ENCODE measurements at regions not wholly inside any gene's neighbourhood (a gene's known extent, or its start where the extent isn't known, plus 50 kb on each side); places are given as distances from the start of the nearest gene placed in this dataset.

DNA sequence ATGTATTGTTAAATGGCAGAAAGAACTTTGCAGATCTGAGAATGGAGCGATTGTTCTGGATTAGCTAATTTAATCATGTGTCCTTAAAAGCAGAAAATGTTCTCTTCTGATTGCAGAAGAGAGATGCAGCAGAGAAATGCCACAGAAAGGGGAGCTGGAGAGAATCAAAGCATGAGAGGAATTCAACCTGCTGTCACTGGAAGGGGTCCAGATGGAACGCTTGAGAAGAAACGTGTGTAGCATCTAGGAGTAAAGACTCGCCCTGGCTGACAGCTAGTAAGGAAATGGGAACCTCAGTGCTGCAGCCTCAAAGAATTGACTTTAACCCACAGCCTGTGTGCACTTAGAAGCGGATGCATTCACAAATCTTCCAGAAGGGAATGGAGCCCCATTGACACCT, 502.8 kb downstream of the KLF12 start:
- no peaks in the 10 kb centered on the region for H3K36me3 ChIP-seq
- H3K9me3 ChIP-seq: no peaks in the 10 kb centered on the region
- DNase-seq (no peak), ATAC-seq (no peak)
- no peaks in the 10 kb centered on the region for H3K27me3 ChIP-seq
- TF ChIP-seq, protein P1, sequence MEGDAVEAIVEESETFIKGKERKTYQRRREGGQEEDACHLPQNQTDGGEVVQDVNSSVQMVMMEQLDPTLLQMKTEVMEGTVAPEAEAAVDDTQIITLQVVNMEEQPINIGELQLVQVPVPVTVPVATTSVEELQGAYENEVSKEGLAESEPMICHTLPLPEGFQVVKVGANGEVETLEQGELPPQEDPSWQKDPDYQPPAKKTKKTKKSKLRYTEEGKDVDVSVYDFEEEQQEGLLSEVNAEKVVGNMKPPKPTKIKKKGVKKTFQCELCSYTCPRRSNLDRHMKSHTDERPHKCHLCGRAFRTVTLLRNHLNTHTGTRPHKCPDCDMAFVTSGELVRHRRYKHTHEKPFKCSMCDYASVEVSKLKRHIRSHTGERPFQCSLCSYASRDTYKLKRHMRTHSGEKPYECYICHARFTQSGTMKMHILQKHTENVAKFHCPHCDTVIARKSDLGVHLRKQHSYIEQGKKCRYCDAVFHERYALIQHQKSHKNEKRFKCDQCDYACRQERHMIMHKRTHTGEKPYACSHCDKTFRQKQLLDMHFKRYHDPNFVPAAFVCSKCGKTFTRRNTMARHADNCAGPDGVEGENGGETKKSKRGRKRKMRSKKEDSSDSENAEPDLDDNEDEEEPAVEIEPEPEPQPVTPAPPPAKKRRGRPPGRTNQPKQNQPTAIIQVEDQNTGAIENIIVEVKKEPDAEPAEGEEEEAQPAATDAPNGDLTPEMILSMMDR (IDR thresholded peaks at IDR 0.05): no peak
- no peak overlapping the region for H3K4me3 ChIP-seq
- no peak overlapping the region for H3K27ac ChIP-seq
- intact Hi-C loops (cut with DNase I): no loop called here
- no peaks in the 10 kb centered on the region for H3K4me1 ChIP-seq

DNA sequence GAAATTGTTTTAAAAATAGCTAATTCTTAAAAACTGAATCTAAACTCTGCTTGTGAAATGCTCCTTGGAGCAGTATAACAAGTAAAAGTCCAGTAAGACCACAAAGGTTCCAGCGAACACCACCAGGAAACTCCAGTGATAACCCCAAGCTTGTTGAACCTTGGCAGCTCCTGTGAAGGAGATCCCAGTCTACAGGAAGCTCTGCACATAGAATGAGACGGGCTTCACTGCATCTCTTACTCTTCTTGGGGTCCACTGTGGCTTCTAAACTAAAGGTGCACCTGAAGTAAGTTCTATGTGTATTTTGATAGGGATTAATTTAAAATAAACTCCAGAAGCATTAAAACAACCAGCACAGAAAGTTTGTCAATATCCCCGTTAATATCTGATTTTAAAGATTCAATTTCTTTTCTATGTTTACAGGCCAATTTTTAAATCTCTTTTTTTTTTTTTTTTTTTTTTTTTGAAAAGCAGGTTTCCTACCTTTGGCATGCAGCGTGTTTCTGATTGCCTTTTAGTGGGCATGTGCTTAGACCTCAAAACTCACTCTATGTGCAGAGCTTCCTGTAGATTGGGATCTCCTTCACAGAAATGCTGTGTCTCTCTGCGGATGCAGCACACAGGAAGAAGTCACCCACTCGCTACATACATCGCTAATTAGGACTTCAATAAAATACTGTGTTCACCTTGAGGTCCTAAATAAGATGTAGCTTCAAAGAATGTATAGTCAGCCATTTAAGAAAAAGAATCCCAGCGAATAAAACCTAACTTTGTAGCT, 508.5 kb downstream of the KLF12 start:
- intact Hi-C loops (cut with DNase I): no loop called here
- DNase-seq (no peak), ATAC-seq (no peak)
- Histone ChIP-seq H3K36me3 (no peaks in the 10 kb centered on the region), H3K4me1 (no peaks in the 10 kb centered on the region), H3K27ac (no peak overlapping the region), H3K9me3 (no peaks in the 10 kb centered on the region), H3K4me3 (no peak overlapping the region), H3K27me3 (no peaks in the 10 kb centered on the region)
- TF ChIP-seq, protein P1 (IDR thresholded peaks at IDR 0.05): no peak

DNA sequence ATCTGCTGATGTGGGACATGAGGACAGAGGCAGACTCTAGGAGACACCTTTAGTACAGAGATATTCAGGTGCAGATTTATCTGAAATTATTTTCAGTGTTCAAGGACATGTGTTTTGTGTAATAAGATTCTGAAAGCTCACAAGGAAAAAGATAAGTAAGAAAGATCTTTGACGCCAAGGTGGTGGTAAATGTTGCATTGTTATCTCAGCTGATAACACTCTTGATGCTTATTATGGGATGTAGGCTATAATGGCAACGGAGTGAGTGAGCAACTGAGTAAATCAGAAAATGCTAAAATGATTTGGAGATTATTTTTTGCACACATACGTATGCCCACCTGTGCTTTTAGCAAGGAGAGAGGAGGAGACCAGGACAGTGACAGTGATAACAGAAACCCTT, 510.9 kb downstream of the KLF12 start:
- intact Hi-C loops (cut with DNase I): no loop called here
- no peaks in the 10 kb centered on the region for H3K4me1 ChIP-seq
- no peak for ATAC-seq
- H3K27me3 ChIP-seq: no peaks in the 10 kb centered on the region
- TF ChIP-seq, protein P1 (IDR thresholded peaks at IDR 0.05): no peak
- no peak overlapping the region for H3K4me3 ChIP-seq
- no peaks in the 10 kb centered on the region for H3K36me3 ChIP-seq
- H3K27ac ChIP-seq: no peak overlapping the region
- H3K9me3 ChIP-seq: no peaks in the 10 kb centered on the region
- DNase-seq: no peak

DNA sequence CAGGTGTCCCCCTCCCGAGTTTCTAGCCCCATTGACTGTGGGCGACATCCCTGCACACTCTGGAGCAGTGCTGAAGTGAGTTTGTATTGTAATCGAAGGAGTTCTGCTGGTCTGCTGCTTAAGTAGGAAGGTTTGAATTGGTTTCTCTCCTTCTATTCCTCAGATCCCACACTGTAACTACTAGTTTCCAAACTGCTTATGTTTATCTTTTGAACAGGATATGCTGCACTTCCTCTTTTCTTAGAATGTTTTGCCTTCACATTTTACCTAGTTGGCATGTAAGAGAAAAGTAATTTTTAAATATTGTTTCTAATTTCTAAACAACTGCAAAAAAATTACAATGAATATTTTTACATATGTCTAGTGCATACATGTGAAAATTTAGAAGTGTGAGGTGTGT, 511.8 kb downstream of the KLF12 start:
- Histone ChIP-seq H3K4me3 (no peak overlapping the region), H3K9me3 (no peaks in the 10 kb centered on the region), H3K4me1 (no peaks in the 10 kb centered on the region), H3K36me3 (no peaks in the 10 kb centered on the region), H3K27me3 (no peaks in the 10 kb centered on the region), H3K27ac (no peak overlapping the region)
- no peak for DNase-seq
- intact Hi-C loops (cut with DNase I): no loop called here
- ATAC-seq: no peak
- TF ChIP-seq, protein P1 (IDR thresholded peaks at IDR 0.05): no peak

DNA sequence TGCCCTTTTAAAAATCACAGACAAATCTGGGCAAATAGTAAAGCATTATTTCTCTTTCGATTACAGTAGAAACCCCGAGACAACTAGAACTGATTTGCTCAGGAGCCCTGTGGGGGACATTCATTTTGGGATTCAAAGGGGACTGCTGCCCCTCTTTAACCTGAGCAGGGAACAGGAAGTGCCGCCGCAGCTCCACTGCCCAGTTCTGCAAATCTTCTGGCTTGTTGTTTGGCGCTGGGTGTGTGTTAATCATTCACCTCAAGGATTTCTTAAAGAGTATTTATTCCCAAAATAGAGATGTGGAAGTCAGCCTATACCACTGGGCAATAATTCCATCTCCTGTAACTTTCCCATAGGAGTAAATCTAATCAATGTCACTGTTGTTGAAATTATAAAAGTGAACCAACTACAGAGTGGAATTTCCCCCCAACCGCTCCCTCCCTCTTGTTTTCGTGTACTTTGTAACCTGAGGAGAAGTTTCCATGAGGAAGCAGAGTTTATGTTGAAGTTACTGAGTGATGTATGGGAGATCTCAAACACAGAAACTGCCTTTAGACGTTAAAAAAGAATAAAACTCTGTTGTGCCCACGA, 515.8 kb downstream of the KLF12 start:
- H3K27me3 ChIP-seq: no peaks in the 10 kb centered on the region
- H3K36me3 ChIP-seq: no peaks in the 10 kb centered on the region
- peak; percentile 71 for ATAC-seq
- DNase-seq: no peak
- intact Hi-C loops (cut with DNase I): no loop called here
- TF ChIP-seq, protein P1 (IDR thresholded peaks at IDR 0.05): no peak
- no peaks in the 10 kb centered on the region for H3K4me1 ChIP-seq
- no peak overlapping the region for H3K4me3 ChIP-seq
- H3K27ac ChIP-seq: no peak overlapping the region
- no peaks in the 10 kb centered on the region for H3K9me3 ChIP-seq

Data from upper lobe of right lung (tissue), 1 donor.